Mesothelial cell of epicardium (in vitro differentiated cells): ENCODE measurements at regions not wholly inside any gene's neighbourhood (a gene's known extent, or its start where the extent isn't known, plus 50 kb on each side); places are given as distances from the start of the nearest gene placed in this dataset.

Experiments
- DNase-seq, 2 experiments: peaks; one replicate each; pipeline ENCODE4 v3.0.0; 2021; ENCODE audit warnings: low spot score in 2 of 2; ENCODE audit not compliant: unreplicated experiment in 2 of 2
- H3K27ac Mint-ChIP-seq: 2 replicates; pipeline ENCODE4 v1.8.0; 2021; ENCODE audit warnings: mixed read lengths
- H3K27me3 Mint-ChIP-seq: 2 replicates; pipeline ENCODE4 v1.8.0; 2021; ENCODE audit warnings: low read depth, mixed read lengths
- H3K36me3 Mint-ChIP-seq: 2 replicates; pipeline ENCODE4 v1.8.0; 2021; ENCODE audit warnings: mixed read lengths
- H3K4me1 Mint-ChIP-seq: 2 replicates; pipeline ENCODE4 v1.8.0; 2021; ENCODE audit warnings: mixed read lengths
- H3K4me3 Mint-ChIP-seq: 2 replicates; pipeline ENCODE4 v1.8.0; 2021; ENCODE audit warnings: mild to moderate bottlenecking, moderate library complexity, mixed read lengths
- H3K9me3 Mint-ChIP-seq: 2 replicates; pipeline ENCODE4 v1.8.0; 2021; ENCODE audit warnings: mixed read lengths
- CTCF ChIP-seq: fragments of 200-600 bp; sonication (generic); IDR thresholded peaks from one replicate; pipeline ENCODE4 v1.5.0; 2021; ENCODE audit warnings: antibody characterized with exemption; ENCODE audit not compliant: unreplicated experiment

GRCh38 chr10:81541517-81541916 lies 333.5 kb upstream of the NRG3 start:
- no peak overlapping the region for H3K4me3 Mint-ChIP-seq
- no peak for TF ChIP-seq CTCF
- no peaks in the 10 kb centered on the region for H3K4me1 Mint-ChIP-seq
- no peaks in the 10 kb centered on the region for H3K36me3 Mint-ChIP-seq
- peaks cover 24% of the 10 kb centered on the region for H3K9me3 Mint-ChIP-seq
- no peak for DNase-seq
- H3K27ac Mint-ChIP-seq, result no peak overlapping the region
- H3K27me3 Mint-ChIP-seq, result no peaks in the 10 kb centered on the region

- no peak overlapping the region for H3K27ac Mint-ChIP-seq
- H3K27me3 Mint-ChIP-seq, result no peaks in the 10 kb centered on the region
- no peak overlapping the region for H3K4me3 Mint-ChIP-seq
- TF ChIP-seq CTCF, result no peak
- no peaks in the 10 kb centered on the region for H3K36me3 Mint-ChIP-seq
- H3K4me1 Mint-ChIP-seq, result no peaks in the 10 kb centered on the region
- H3K9me3 Mint-ChIP-seq, result peaks cover 27% of the 10 kb centered on the region
- no peak for DNase-seq
These were observed 328.8 kb upstream of the NRG3 start for GRCh38 chr10:81546243-81546642.

- Mint-ChIP-seq H3K27me3 (no peaks in the 10 kb centered on the region), H3K4me1 (no peaks in the 10 kb centered on the region)
- no peak for TF ChIP-seq CTCF
These were observed 326.8 kb upstream of the NRG3 start for GRCh38 chr10:81548160-81548559.

GRCh38 chr10:81564143-81564542 lies 310.9 kb upstream of the NRG3 start:
- no peak for TF ChIP-seq CTCF

More at GRCh38 chr10:81548160-81548559, 326.8 kb upstream of the NRG3 start:
- no peak for DNase-seq
- no peak overlapping the region for H3K4me3 Mint-ChIP-seq
- no peaks in the 10 kb centered on the region for H3K36me3 Mint-ChIP-seq
- H3K9me3 Mint-ChIP-seq, result peaks cover 42% of the 10 kb centered on the region
- no peak overlapping the region for H3K27ac Mint-ChIP-seq

GRCh38 chr10:81569488-81569887 lies 305.5 kb upstream of the NRG3 start:
- H3K9me3 Mint-ChIP-seq, result peaks cover 16% of the 10 kb centered on the region
- no peaks in the 10 kb centered on the region for H3K36me3 Mint-ChIP-seq
- no peak for TF ChIP-seq CTCF
- no peak for DNase-seq
- no peaks in the 10 kb centered on the region for H3K4me1 Mint-ChIP-seq
- no peak overlapping the region for H3K27ac Mint-ChIP-seq
- no peak overlapping the region for H3K4me3 Mint-ChIP-seq
- H3K27me3 Mint-ChIP-seq, result no peaks in the 10 kb centered on the region

More at GRCh38 chr10:81564143-81564542, 310.9 kb upstream of the NRG3 start:
- Mint-ChIP-seq H3K4me3 (no peak overlapping the region), H3K4me1 (no peaks in the 10 kb centered on the region), H3K36me3 (no peaks in the 10 kb centered on the region), H3K27ac (no peak overlapping the region), H3K27me3 (no peaks in the 10 kb centered on the region), H3K9me3 (peaks cover 11% of the 10 kb centered on the region)
- no peak for DNase-seq

GRCh38 chr10:81570349-81570748 lies 304.6 kb upstream of the NRG3 start:
- no peak overlapping the region for H3K4me3 Mint-ChIP-seq
- no peaks in the 10 kb centered on the region for H3K27me3 Mint-ChIP-seq
- no peak overlapping the region for H3K27ac Mint-ChIP-seq
- H3K9me3 Mint-ChIP-seq, result peaks cover 16% of the 10 kb centered on the region
- DNase-seq, result no peak
- H3K4me1 Mint-ChIP-seq, result no peaks in the 10 kb centered on the region
- no peak for TF ChIP-seq CTCF
- no peaks in the 10 kb centered on the region for H3K36me3 Mint-ChIP-seq
